Liver (tissue), 8 donors: ENCODE measurements at regions not wholly inside any gene's neighbourhood (a gene's known extent, or its start where the extent isn't known, plus 50 kb on each side); places are given as distances from the start of the nearest gene placed in this dataset.

Experiments
- DNase-seq: peaks from one replicate; pipeline ENCODE4 v3.0.0-alpha.2; 2017; ENCODE audit warnings: low spot score
- H3K27ac ChIP-seq, 2 donors: one replicate each; pipeline ENCODE4 v1.7.0; 2013; ENCODE audit warnings: inconsistent platforms in 2 of 2, low read length in 2 of 2, control low read depth in 1 of 2, low read depth in 1 of 2, mild to moderate bottlenecking in 1 of 2
- H3K27me3 ChIP-seq, 4 donors: one replicate each; pipeline versions ENCODE4 v1.6.1 to v1.7.0; 2013; ENCODE audit warnings: low read length in 3 of 4, inconsistent platforms in 1 of 4, mild to moderate bottlenecking in 1 of 4, moderate library complexity in 1 of 4; ENCODE audit not compliant: control insufficient read depth in 4 of 4, insufficient read depth in 4 of 4
- H3K36me3 ChIP-seq, 4 donors: one replicate each; pipeline versions ENCODE4 v1.6.1 to v1.7.0; 2013; ENCODE audit warnings: low read length in 3 of 4, mild to moderate bottlenecking in 3 of 4, low read depth in 1 of 4, moderate library complexity in 1 of 4; ENCODE audit not compliant: control insufficient read depth in 4 of 4, insufficient read depth in 3 of 4
- H3K4me1 ChIP-seq, 4 donors: one replicate each; pipeline versions ENCODE4 v1.6.1 to v1.7.0; 2013; ENCODE audit warnings: low read length in 3 of 4, mild to moderate bottlenecking in 3 of 4, moderate library complexity in 1 of 4; ENCODE audit not compliant: control insufficient read depth in 4 of 4, insufficient read depth in 4 of 4
- H3K4me3 ChIP-seq, 3 donors: one replicate each; pipeline versions ENCODE4 v1.6.1 to v1.7.0; 2013; ENCODE audit warnings: low read length in 3 of 3, control low read depth in 1 of 3, low read depth in 1 of 3, mild to moderate bottlenecking in 1 of 3
- H3K9ac ChIP-seq, 2 donors: one replicate each; pipeline ENCODE4 v1.7.0; 2013; ENCODE audit warnings: low read length in 2 of 2, mild to moderate bottlenecking in 2 of 2, moderate library complexity in 2 of 2, control low read depth in 1 of 2, low read depth in 1 of 2
- H3K9me3 ChIP-seq, 4 donors: one replicate each; pipeline versions ENCODE4 v1.6.1 to v1.7.0; 2013; ENCODE audit warnings: low read length in 3 of 4; ENCODE audit not compliant: control insufficient read depth in 4 of 4
- FOXA1 ChIP-seq: IDR thresholded peaks from 2 replicates; pipeline ENCODE4 v1.6.1; 2016; ENCODE audit warnings: antibody characterized with exemption
- GABPA ChIP-seq, 2 donors: IDR thresholded peaks in 1 of 2; conservative IDR thresholded peaks in 1 of 2; 2 replicates each; pipeline ENCODE4 v1.6.1; 2016; ENCODE audit warnings: antibody characterized with exemption in 2 of 2, mild to moderate bottlenecking in 1 of 2, moderate library complexity in 1 of 2
- HNF4A ChIP-seq, 2 donors: conservative IDR thresholded peaks; 2 replicates each; pipeline ENCODE4 v1.6.1; 2016; ENCODE audit warnings: antibody characterized with exemption in 2 of 2, mild to moderate bottlenecking in 2 of 2
- JUND ChIP-seq, 2 donors: IDR thresholded peaks; 2 replicates each; pipeline ENCODE4 v1.6.1; 2016; ENCODE audit warnings: antibody characterized with exemption in 2 of 2
- RAD21 ChIP-seq, 2 donors: IDR thresholded peaks; 2 replicates each; pipeline ENCODE4 v1.6.1; 2016; ENCODE audit warnings: antibody characterized with exemption in 2 of 2, mild to moderate bottlenecking in 2 of 2
- RXRA ChIP-seq, 2 donors: IDR thresholded peaks; 2 replicates each; pipeline ENCODE4 v1.6.1; 2017 to 2018; ENCODE audit warnings: antibody characterized with exemption in 2 of 2, mild to moderate bottlenecking in 1 of 2
- SP1 ChIP-seq: IDR thresholded peaks from 2 replicates; pipeline ENCODE4 v1.6.1; 2018; ENCODE audit warnings: antibody characterized with exemption, mild to moderate bottlenecking
- TAF1 ChIP-seq: conservative IDR thresholded peaks from 2 replicates; pipeline ENCODE4 v1.6.1; 2016; ENCODE audit warnings: antibody characterized with exemption, mild to moderate bottlenecking
- WGBS: extraction: QIAGEN DNeasy Blood & Tissue Kit; methylation state at CpG from one replicate; pipeline ENCODE4 v1.1.7; 2013; 5-methylcytosine and 5-hydroxymethylcytosine counted together
- TF ChIP-seq, protein P1 (sequence below): fragments of 150-350 bp; IDR thresholded peaks from 2 replicates; pipeline ENCODE4 v1.5.1; 2017; ENCODE audit warnings: improper control_type of control experiment, low read depth, low read length; ENCODE audit not compliant: missing input control
- TF ChIP-seq, protein P2 (sequence below): IDR thresholded peaks from 2 replicates; pipeline ENCODE4 v1.6.1; 2016; ENCODE audit warnings: antibody characterized with exemption
- donor health status: healthy.
- donor health status: healthy.
- donor health status: healthy.
- donor health status: healthy.
- donor health status: healthy.

DNA sequence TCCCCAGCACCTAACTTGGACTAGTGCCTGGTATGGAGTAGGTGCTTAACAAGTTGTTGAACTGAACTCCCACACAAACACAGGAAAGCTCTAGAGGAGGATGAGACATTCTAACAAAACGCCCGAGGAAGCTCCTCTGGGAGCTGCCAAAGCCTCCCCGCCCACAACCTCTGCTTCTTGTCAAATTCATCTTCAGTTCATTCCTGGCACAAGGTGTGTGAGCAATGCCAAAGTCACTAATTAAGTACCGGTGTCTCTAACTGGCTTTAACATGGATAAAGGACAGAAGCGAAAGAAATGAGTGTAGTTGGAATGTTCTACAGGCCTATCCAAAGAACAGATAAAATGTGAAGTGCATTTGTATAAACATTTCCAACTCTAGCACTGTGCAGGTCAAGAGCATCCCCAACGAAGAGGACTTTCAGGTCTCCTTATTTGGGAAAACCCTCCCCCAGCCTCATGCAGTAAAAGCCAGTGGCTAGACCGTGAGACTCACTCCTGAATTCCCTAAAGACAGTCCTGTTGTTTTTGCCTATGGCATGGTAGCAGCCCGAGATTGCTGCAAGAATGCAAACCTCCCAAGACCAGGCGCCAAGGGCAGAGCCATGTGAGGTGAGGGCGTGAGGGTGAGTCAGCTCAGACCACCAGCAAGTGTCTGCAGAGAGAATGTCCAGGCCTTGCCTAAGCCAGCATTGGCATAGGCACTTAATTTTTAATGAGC lies 72.2 kb upstream of the KLF3 start:
- 85% methylated on average over 10 of the region's 10 CpGs for WGBS
- DNase-seq, result no peak

DNA sequence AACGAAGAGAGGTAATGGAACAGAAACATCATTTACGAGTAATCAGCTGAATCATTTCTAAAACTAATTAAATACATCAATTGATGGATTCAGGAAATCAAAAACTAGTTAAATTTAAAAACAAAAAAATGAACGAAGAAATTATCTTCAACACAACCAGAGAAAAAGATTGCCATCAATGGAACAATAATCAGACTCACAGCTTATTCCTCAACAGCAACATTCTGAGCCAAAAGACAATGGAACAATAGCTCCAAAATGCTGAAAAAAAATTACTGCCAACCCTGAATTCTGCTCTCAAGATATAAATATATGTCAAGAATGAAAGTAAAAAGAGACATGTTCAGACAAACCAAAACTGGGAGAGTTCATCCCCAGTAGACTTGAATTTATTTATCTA lies 65.5 kb upstream of the KLF3 start:
- Histone ChIP-seq H3K36me3 (no peaks in the 10 kb centered on the region), H3K4me3 (no peak overlapping the region), H3K27ac (no peak overlapping the region), H3K4me1 (peaks cover 0 to 8% (median 4%) of the 10 kb centered on the region in 4 donors), H3K27me3 (no peaks in the 10 kb centered on the region), H3K9ac (no peak overlapping the region), H3K9me3 (no peaks in the 10 kb centered on the region)
- TF ChIP-seq, protein P1, sequence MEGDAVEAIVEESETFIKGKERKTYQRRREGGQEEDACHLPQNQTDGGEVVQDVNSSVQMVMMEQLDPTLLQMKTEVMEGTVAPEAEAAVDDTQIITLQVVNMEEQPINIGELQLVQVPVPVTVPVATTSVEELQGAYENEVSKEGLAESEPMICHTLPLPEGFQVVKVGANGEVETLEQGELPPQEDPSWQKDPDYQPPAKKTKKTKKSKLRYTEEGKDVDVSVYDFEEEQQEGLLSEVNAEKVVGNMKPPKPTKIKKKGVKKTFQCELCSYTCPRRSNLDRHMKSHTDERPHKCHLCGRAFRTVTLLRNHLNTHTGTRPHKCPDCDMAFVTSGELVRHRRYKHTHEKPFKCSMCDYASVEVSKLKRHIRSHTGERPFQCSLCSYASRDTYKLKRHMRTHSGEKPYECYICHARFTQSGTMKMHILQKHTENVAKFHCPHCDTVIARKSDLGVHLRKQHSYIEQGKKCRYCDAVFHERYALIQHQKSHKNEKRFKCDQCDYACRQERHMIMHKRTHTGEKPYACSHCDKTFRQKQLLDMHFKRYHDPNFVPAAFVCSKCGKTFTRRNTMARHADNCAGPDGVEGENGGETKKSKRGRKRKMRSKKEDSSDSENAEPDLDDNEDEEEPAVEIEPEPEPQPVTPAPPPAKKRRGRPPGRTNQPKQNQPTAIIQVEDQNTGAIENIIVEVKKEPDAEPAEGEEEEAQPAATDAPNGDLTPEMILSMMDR, result no peak
- DNase-seq, result no peak
- 95% methylated on average over 3 of the region's 3 CpGs for WGBS

More for the DNA sequence above, 72.2 kb upstream of the KLF3 start:
- H3K27ac ChIP-seq, result no peak overlapping the region
- no peaks in the 10 kb centered on the region for H3K27me3 ChIP-seq
- H3K4me3 ChIP-seq, result no peak overlapping the region
- no peaks in the 10 kb centered on the region for H3K4me1 ChIP-seq
- no peaks in the 10 kb centered on the region for H3K36me3 ChIP-seq
- no peak for TF ChIP-seq HNF4A (conservative IDR thresholded peaks at IDR 0.05)
- TF ChIP-seq RAD21 (IDR thresholded peaks at IDR 0.05), result no peak
- TF ChIP-seq RXRA (IDR thresholded peaks at IDR 0.05), result no peak
- TF ChIP-seq TAF1, result no peak
- TF ChIP-seq FOXA1, result no peak
- H3K9me3 ChIP-seq, result no peaks in the 10 kb centered on the region
- no peak overlapping the region for H3K9ac ChIP-seq

DNA sequence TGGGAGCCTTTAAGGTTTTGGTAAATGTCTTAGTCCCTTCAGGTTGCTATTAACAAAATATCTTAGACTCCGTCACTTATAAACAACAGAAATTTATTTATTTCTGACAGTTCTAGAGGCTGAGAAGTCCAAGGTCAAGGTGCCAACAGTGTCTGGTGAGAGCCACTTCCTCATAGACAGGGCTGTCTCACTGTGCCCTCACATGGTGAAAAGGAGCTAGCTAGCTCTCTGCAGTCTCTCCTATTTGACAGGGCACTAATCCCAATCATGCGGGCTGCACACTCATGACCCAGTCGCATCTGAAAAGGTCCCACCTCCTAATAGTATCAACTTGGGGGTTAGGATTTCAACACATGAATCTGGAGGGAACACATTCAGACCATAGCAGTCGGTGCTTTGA lies 63.4 kb upstream of the KLF3 start:
- no peaks in the 10 kb centered on the region for H3K27me3 ChIP-seq
- H3K9ac ChIP-seq, result no peak overlapping the region
- no peak overlapping the region for H3K4me3 ChIP-seq
- no peaks in the 10 kb centered on the region for H3K9me3 ChIP-seq
- H3K4me1 ChIP-seq, result peaks cover 0 to 8% (median 6%) of the 10 kb centered on the region in 4 donors
- TF ChIP-seq JUND (IDR thresholded peaks at IDR 0.05) (no peak), RXRA (IDR thresholded peaks at IDR 0.05) (no peak), FOXA1 (no peak), SP1 (no peak), GABPA (IDR thresholded peaks at IDR 0.05 in 1 of 2, conservative IDR thresholded peaks at IDR 0.05 in 1 of 2) (no peak)
- TF ChIP-seq, protein P2, sequence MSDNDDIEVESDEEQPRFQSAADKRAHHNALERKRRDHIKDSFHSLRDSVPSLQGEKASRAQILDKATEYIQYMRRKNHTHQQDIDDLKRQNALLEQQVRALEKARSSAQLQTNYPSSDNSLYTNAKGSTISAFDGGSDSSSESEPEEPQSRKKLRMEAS, result no peak
- TF ChIP-seq, protein P1, result no peak
- 93% methylated on average over 4 of the region's 4 CpGs for WGBS
- no peaks in the 10 kb centered on the region for H3K36me3 ChIP-seq
- DNase-seq, result no peak
- H3K27ac ChIP-seq, result no peak overlapping the region
